ENCODE measurements at regions not wholly inside any gene's neighbourhood (a gene's known extent, or its start where the extent isn't known, plus 50 kb on each side); places are given as distances from the start of the nearest gene placed in this dataset.

DNA sequence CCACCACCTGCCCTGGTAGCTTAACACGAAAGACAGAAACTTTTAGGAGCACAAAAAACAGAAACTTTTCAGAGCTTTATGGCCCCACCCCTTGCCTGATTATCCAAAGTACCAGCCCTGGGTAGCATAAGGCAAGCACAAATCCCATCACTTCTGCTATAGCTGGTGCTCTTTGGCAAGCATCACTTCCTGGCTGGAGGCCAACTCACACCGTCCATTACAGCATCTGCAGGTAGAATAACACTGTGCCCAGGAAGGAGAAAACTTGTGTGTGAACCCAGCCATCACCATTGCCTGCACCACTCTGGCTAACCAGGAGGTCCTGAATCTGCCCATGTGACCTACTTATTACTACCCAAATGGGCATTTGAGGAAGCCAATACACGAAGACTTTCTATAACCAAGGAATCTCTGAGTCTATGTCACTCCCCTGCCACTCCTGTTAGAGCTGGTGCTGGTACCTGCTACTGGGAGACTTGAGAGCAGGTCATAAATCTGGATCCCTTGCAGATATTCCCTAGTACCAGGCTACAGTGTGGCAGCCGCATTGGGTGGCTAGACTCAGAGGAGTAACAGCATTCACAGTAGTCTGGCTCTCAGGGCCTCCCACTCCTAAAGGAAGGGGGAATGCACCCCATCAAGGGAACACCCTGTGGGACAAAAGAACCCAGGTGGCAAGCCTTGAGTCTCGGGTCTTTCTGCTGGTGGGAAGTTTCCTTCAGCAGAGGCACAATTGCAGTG is 73.3 kb upstream of the AKAP13 start:
- H3K4me3 ChIP-seq (replicated peaks in 1 of 2; ENCODE audit: low read depth in 2 of 2, low read length in 2 of 2), result no peak overlapping the region
- no peak for DNase-seq (ENCODE audit: low read depth in 2 of 2)
- TF ChIP-seq, protein P1, sequence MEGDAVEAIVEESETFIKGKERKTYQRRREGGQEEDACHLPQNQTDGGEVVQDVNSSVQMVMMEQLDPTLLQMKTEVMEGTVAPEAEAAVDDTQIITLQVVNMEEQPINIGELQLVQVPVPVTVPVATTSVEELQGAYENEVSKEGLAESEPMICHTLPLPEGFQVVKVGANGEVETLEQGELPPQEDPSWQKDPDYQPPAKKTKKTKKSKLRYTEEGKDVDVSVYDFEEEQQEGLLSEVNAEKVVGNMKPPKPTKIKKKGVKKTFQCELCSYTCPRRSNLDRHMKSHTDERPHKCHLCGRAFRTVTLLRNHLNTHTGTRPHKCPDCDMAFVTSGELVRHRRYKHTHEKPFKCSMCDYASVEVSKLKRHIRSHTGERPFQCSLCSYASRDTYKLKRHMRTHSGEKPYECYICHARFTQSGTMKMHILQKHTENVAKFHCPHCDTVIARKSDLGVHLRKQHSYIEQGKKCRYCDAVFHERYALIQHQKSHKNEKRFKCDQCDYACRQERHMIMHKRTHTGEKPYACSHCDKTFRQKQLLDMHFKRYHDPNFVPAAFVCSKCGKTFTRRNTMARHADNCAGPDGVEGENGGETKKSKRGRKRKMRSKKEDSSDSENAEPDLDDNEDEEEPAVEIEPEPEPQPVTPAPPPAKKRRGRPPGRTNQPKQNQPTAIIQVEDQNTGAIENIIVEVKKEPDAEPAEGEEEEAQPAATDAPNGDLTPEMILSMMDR (IDR thresholded peaks at IDR 0.05; ENCODE audit: low read depth, low read length), result no peak

DNA sequence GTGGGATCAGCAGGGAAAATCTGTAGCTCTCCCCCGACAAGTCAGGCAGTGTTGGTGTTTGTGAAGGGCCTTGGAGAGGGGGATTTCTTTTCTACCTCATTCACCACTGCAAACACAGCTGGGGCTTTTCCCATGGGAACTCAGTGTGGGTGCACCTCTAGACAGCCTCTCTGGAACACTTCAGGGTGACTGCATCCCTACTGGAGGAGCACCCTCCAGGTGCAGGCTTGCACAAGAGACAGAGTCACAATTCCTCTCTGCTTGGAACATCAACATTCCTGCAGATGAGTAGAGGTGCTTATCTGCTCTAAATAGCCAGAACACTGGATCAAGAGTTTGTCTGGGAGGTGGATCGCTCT is 72.7 kb upstream of the AKAP13 start:
- peak in 1 of 2 donors; percentile 38 for DNase-seq (ENCODE audit: low read depth in 2 of 2)
- no peak overlapping the region for H3K4me3 ChIP-seq (replicated peaks in 1 of 2; ENCODE audit: low read depth in 2 of 2, low read length in 2 of 2)
- TF ChIP-seq, protein P1 (IDR thresholded peaks at IDR 0.05; ENCODE audit: low read depth, low read length), result no peak

DNA sequence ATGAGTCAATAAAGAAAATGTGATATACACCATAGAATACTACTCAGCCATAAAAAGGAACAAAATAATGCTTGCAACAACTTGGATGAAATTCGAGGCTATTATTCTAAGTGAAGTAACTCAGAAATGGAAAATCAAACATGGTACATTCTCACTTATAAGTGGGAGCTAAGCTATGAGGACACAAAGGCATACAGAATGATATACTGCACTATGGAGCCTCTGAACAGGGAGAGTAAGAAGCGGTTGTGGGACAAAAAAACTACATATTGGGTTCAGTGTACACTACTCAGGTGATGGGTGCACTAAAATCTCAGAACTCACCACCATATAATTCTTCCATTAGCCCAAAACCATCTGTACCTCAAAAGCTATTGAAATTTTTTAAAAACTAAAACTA is 68.8 kb upstream of the AKAP13 start:
- TF ChIP-seq, protein P1 (IDR thresholded peaks at IDR 0.05; ENCODE audit: low read depth, low read length), result no peak
- DNase-seq (ENCODE audit: low read depth in 2 of 2), result no peak

DNA sequence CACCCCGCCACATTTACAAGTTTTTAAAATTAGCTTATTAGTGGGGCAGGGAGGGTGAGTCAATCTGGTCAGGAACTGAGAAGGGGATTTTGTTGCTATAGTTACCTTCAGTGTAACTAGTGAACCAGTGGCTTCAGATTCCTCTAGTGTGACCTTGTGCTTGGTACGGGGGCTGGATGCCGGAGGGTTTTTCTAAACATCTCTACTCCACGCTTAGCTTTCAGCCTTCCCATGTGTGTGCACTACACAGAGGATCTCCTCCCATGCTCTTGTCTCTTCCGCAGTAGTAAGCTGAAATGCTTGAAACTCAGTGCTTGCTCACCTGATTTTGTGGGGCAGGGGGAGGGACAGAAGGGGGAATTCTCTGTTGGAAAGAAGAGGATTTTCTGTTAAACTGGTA is 67.9 kb upstream of the AKAP13 start:
- H3K4me3 ChIP-seq (replicated peaks in 1 of 2; ENCODE audit: low read depth in 2 of 2, low read length in 2 of 2), result no peak overlapping the region
- TF ChIP-seq, protein P1 (IDR thresholded peaks at IDR 0.05; ENCODE audit: low read depth, low read length), result no peak
- DNase-seq (ENCODE audit: low read depth in 2 of 2), result peak; percentile 29 to 56

More for the DNA sequence above, 68.8 kb upstream of the AKAP13 start:
- no peak overlapping the region for H3K4me3 ChIP-seq (replicated peaks in 1 of 2; ENCODE audit: low read depth in 2 of 2, low read length in 2 of 2)

DNA sequence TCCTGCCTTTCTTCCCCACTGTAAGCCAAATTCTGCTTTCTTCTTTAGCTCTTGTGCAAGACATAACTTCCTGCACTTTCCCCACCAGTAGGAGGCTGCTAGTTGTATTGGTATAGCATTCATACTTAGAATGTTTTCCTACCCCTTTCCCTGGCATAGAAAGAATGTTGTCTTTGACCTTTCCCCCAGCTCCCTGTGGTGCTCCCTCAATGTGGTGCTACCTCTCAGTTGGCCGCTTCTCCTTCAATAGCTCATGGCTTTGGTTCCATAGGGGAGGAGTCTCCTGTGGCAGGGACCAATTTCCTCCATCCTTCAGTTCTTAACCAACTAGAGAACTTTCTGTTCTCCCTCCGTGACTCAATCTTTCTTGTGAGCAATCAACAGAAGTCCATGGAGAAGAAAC is 67.5 kb upstream of the AKAP13 start:
- TF ChIP-seq, protein P1 (IDR thresholded peaks at IDR 0.05; ENCODE audit: low read depth, low read length), result peak; percentile 51
- DNase-seq (ENCODE audit: low read depth in 2 of 2), result peak; percentile 74
- H3K4me3 ChIP-seq (replicated peaks in 1 of 2; ENCODE audit: low read depth in 2 of 2, low read length in 2 of 2), result no peak overlapping the region

DNA sequence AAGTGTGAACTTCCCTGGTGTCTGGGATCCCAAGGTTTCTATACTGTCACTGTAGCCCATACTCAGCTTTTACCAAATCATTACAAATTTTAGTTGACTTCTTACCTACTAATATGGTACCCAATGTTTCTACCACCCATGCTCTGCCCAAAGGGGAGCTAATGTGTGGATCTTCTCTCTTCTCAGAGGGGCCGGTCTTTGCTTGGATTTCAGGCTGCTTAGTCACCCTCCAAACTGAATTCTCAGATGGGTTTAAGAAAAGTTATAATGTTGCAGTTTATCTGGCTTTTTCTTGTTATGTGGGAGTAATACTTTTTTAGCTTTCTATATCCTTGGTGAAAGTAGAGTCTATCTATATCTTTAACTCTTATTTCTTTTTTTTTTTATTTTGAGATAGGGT is 67.1 kb upstream of the AKAP13 start:
- TF ChIP-seq, protein P1 (IDR thresholded peaks at IDR 0.05; ENCODE audit: low read depth, low read length), result no peak

DNA sequence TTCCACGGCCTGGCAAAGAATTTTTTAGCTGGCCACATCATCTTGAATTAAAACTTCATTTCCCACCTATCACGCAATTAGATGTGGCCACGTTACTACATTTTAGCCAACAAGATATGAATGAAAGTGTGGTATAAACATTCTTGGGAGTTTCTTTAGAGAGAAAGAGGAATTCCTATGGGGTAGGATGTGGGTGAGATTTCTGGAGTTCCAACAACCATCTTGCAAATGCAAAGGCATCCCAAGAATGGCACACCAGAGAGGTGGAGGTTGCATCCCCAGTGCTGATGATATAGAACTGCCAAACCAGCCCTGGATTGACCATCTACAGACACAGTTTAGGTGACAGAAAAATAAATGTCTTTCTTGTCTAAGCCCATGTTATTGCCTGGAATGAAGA is 66.3 kb upstream of the AKAP13 start:
- no peak for DNase-seq (ENCODE audit: low read depth in 2 of 2)
- H3K4me3 ChIP-seq (replicated peaks in 1 of 2; ENCODE audit: low read depth in 2 of 2, low read length in 2 of 2), result no peak overlapping the region
- TF ChIP-seq, protein P1 (IDR thresholded peaks at IDR 0.05; ENCODE audit: low read depth, low read length), result no peak

More for the DNA sequence above, 67.1 kb upstream of the AKAP13 start:
- no peak for DNase-seq (ENCODE audit: low read depth in 2 of 2)
- no peak overlapping the region for H3K4me3 ChIP-seq (replicated peaks in 1 of 2; ENCODE audit: low read depth in 2 of 2, low read length in 2 of 2)
